ENCODE measurements at regions not wholly inside any gene's neighbourhood (a gene's known extent, or its start where the extent isn't known, plus 50 kb on each side); places are given as distances from the start of the nearest gene placed in this dataset.

DNA sequence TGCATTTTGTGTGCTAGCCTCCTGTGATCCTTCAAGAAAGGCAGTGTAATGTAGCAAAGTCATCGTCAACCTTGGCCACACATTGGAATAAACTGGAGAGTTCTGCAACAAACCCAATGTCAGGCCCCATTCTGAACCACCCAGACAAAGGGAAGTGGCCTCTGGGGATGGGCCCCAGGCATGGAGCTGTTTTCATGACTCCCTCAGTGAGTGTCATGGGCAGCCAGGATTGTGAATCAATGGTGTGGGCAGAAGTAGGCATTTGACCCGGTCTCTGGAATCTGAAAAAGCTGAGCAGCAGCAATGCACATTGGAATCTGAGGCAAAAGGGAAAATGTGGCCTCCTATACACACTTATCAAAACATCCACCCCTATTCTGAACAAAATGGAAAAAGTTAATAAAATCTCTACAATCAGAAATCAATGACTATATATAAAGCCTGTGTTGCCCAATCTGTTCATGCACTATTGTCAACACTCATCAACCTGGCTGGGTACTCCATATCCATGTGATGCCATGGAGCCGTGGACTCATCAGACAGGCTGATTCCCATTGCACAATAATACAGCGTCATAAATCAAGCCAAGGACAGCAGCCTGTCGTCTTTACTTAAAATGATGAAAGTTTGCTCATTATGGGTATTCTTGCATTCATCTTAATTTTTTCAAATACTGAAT, 134.9 kb upstream of the STMND1 start:
- DNase-seq: no peak
- Mint-ChIP-seq H3K4me1 (peaks cover 0 to 8% (median 5%) of the 10 kb centered on the region in 4 donors), H3K4me3 (no peak overlapping the region), H3K9me3 (peaks cover 0 to 1% (median 0%) of the 10 kb centered on the region in 7 donors), H3K27me3 (peaks cover 26% of the 10 kb centered on the region), H3K27ac (no peak overlapping the region), H3K36me3 (no peaks in the 10 kb centered on the region)
- H3K9me3 ChIP-seq (ENCODE audit: control insufficient read depth in 2 of 2, low read length in 2 of 2): no peaks in the 10 kb centered on the region
- H3K4me1 ChIP-seq (ENCODE audit: control insufficient read depth, insufficient read depth, low read length, poor library complexity, severe bottlenecking): no peaks in the 10 kb centered on the region
- no peak overlapping the region for H3K27ac ChIP-seq (ENCODE audit: insufficient read depth, low read length, poor library complexity, severe bottlenecking)
- ATAC-seq (ENCODE audit: low read depth in 2 of 2): no peak
- peaks cover 5% of the 10 kb centered on the region for H3K27me3 ChIP-seq (ENCODE audit: control insufficient read depth, insufficient read depth, low read length)
- H3K4me3 ChIP-seq (ENCODE audit: low read depth, low read length): no peak overlapping the region
- H3K36me3 ChIP-seq (ENCODE audit: control insufficient read depth, insufficient read depth, low read length): no peaks in the 10 kb centered on the region

DNA sequence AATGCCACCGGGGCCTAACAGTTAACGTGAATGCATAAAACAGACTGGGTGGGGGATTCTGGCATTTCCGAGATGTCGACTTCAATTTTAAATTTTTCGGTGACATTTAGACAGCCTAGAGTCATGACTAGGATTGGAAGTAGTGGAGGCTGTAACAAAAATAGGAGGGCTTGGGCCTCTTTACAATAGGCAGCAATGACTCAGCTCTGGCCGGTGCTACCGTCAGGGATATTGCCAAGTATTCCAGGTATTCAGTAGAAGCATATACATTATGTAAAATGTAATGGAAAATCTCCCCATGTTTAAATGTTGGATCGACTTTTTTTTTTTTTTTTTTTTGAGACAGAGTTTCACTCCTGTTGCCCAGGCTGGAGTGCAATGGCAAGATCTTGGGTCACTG, 136.2 kb upstream of the STMND1 start:
- Histone ChIP-seq H3K27me3 (ENCODE audit: control insufficient read depth, insufficient read depth, low read length) (peaks cover 5% of the 10 kb centered on the region), H3K4me1 (ENCODE audit: control insufficient read depth, insufficient read depth, low read length, poor library complexity, severe bottlenecking) (no peaks in the 10 kb centered on the region), H3K4me3 (ENCODE audit: low read depth, low read length) (no peak overlapping the region), H3K36me3 (ENCODE audit: control insufficient read depth, insufficient read depth, low read length) (no peaks in the 10 kb centered on the region), H3K9me3 (ENCODE audit: control insufficient read depth in 2 of 2, low read length in 2 of 2) (no peaks in the 10 kb centered on the region), H3K27ac (ENCODE audit: insufficient read depth, low read length, poor library complexity, severe bottlenecking) (no peak overlapping the region)
- Mint-ChIP-seq H3K27ac (no peak overlapping the region), H3K36me3 (no peaks in the 10 kb centered on the region), H3K9me3 (peaks cover 0 to 1% (median 0%) of the 10 kb centered on the region in 7 donors), H3K27me3 (peaks cover 30% of the 10 kb centered on the region), H3K4me1 (peaks cover 0 to 5% (median 3%) of the 10 kb centered on the region in 4 donors), H3K4me3 (no peak overlapping the region)
- DNase-seq (no peak), ATAC-seq (ENCODE audit: low read depth in 2 of 2) (no peak)

DNA sequence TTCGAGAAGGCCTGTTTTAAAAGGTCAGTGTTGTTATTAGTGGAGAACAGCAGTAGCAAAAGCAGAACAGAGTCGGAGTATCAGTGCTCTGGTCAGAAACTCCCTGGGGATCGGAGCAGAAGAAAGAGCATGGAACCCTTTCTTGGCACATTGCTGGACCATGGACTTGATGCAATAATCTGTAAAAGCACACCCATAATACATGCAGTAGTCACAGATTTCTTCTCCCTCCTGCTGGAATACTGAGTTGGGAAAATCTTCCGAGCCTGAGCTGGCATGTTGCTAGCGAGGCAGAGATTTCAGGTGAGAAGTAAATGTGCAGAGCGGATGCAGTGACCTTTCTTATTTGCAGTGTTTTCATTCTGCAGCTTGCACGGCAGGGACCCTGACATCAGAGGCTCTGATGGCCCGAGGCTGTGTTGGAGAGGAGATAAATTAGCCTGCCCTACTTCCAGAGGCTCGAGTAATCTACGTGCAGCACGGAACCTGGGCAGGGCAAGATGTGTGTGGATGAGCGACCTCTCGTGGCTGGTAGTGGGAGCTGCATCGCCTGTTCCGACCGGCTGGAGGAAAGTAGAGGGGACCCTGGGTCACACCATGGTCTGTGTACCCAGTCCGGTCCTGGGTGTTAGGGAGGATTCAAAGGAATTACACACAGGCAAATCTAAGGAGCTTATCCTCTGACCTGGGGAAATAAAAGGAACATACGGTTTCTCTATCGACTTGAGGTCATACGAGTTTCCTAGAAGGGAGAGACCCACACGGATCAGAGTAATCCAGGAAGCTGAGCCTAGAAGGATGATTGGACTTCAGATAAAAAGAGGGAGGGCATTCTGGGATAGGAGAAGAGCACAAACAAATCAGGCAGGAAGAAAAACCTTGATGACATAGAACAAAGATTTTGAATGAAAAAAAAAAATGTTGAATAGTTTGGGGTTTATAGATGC, 137.0 kb upstream of the STMND1 start:
- Mint-ChIP-seq H3K9me3 (peaks cover 0 to 1% (median 0%) of the 10 kb centered on the region in 7 donors), H3K27me3 (peaks cover 33% of the 10 kb centered on the region), H3K4me3 (peak overlapping the region in 1 of 4 donors; percentile 15), H3K4me1 (peaks cover 0 to 5% (median 3%) of the 10 kb centered on the region in 4 donors), H3K27ac (peak overlapping the region in 1 of 3 donors; percentile 15), H3K36me3 (no peaks in the 10 kb centered on the region)
- Histone ChIP-seq H3K27me3 (ENCODE audit: control insufficient read depth, insufficient read depth, low read length) (peaks cover 2% of the 10 kb centered on the region), H3K4me1 (ENCODE audit: control insufficient read depth, insufficient read depth, low read length, poor library complexity, severe bottlenecking) (no peaks in the 10 kb centered on the region), H3K27ac (ENCODE audit: insufficient read depth, low read length, poor library complexity, severe bottlenecking) (no peak overlapping the region), H3K9me3 (ENCODE audit: control insufficient read depth in 2 of 2, low read length in 2 of 2) (no peaks in the 10 kb centered on the region), H3K4me3 (ENCODE audit: low read depth, low read length) (no peak overlapping the region), H3K36me3 (ENCODE audit: control insufficient read depth, insufficient read depth, low read length) (no peaks in the 10 kb centered on the region)
- DNase-seq (peak; percentile 16 to 70 (median 49)), ATAC-seq (ENCODE audit: low read depth in 2 of 2) (peak; percentile 69 to 70)

DNA sequence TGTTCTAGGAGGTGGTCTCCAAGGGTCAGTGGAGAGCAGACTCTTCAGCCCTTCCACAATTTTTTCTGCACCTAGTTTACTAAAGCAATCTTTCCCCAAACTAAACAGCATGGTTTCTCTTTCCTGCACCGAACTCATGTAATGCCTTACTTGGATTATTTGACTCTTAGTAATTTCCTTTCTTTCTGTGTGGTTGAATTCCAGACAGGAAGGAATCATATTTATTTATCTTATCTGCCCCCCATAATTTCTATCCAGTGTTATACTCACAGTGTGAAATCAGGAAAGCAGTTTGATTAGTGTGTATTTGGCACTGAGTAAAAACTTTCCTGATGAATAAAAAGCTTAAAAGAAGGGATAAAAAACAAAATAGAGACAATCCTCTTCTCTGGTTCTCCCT, 140.3 kb upstream of the STMND1 start:
- no peaks in the 10 kb centered on the region for H3K27me3 ChIP-seq (ENCODE audit: control insufficient read depth, insufficient read depth, low read length)
- Mint-ChIP-seq H3K27me3 (peaks cover 37% of the 10 kb centered on the region), H3K4me1 (peaks cover 0 to 5% (median 4%) of the 10 kb centered on the region in 4 donors), H3K4me3 (no peak overlapping the region), H3K36me3 (no peaks in the 10 kb centered on the region), H3K27ac (no peak overlapping the region), H3K9me3 (peaks cover 0 to 1% (median 0%) of the 10 kb centered on the region in 7 donors)
- DNase-seq (no peak), ATAC-seq (ENCODE audit: low read depth in 2 of 2) (no peak)
- H3K36me3 ChIP-seq (ENCODE audit: control insufficient read depth, insufficient read depth, low read length): no peaks in the 10 kb centered on the region
- H3K9me3 ChIP-seq (ENCODE audit: control insufficient read depth in 2 of 2, low read length in 2 of 2): no peaks in the 10 kb centered on the region
- no peaks in the 10 kb centered on the region for H3K4me1 ChIP-seq (ENCODE audit: control insufficient read depth, insufficient read depth, low read length, poor library complexity, severe bottlenecking)
- H3K27ac ChIP-seq (ENCODE audit: insufficient read depth, low read length, poor library complexity, severe bottlenecking): no peak overlapping the region
- H3K4me3 ChIP-seq (ENCODE audit: low read depth, low read length): no peak overlapping the region

DNA sequence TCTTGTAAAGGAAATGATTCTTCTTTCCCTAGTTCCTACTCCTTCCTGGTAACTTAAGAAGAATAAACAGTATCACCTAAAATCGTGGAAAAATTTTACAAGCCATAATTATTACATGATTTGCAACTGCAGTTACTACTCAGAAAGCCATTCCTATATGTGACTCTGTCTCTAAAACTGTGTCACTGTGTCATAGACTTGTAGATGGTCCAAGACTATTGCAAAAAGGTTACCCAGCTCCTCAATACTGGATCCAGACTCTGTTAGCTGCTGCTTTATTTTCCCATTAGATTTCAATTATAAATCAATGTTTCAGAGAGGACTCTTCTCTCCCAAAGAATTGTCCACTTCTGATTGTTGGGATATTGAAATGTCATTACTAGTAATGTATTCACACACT, 142.1 kb upstream of the STMND1 start:
- Histone ChIP-seq H3K9me3 (ENCODE audit: control insufficient read depth in 2 of 2, low read length in 2 of 2) (no peaks in the 10 kb centered on the region), H3K27me3 (ENCODE audit: control insufficient read depth, insufficient read depth, low read length) (no peaks in the 10 kb centered on the region), H3K4me1 (ENCODE audit: control insufficient read depth, insufficient read depth, low read length, poor library complexity, severe bottlenecking) (no peaks in the 10 kb centered on the region), H3K36me3 (ENCODE audit: control insufficient read depth, insufficient read depth, low read length) (no peaks in the 10 kb centered on the region), H3K27ac (ENCODE audit: insufficient read depth, low read length, poor library complexity, severe bottlenecking) (no peak overlapping the region), H3K4me3 (ENCODE audit: low read depth, low read length) (no peak overlapping the region)
- peaks cover 29% of the 10 kb centered on the region for H3K27me3 Mint-ChIP-seq
- H3K9me3 Mint-ChIP-seq: peaks cover 0 to 1% (median 0%) of the 10 kb centered on the region in 7 donors
- no peak overlapping the region for H3K27ac Mint-ChIP-seq
- peaks cover 0 to 9% (median 3%) of the 10 kb centered on the region in 4 donors for H3K4me1 Mint-ChIP-seq
- DNase-seq (no peak), ATAC-seq (ENCODE audit: low read depth in 2 of 2) (no peak)
- H3K4me3 Mint-ChIP-seq: no peak overlapping the region
- H3K36me3 Mint-ChIP-seq: no peaks in the 10 kb centered on the region

DNA sequence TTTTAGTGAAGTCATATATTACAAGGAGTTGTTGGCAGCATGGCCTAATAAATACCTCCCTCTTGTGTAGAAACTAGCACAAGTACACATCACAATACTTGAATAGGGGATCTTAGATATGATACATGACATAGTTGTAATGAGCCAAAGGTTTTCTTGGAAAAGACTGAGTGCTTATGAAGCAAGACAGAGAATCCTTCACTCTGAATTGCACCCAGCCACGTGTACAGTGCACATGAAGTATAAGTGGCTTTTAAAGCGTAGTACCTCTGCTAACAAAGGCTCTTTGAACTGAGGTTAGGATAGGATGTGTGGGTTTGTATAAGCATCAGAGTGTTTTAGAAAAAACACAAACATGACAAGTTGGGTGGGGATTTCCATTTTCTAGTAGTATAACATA, 145.5 kb upstream of the STMND1 start:
- Mint-ChIP-seq H3K9me3 (peaks cover 0 to 2% (median 0%) of the 10 kb centered on the region in 7 donors), H3K27ac (no peak overlapping the region), H3K36me3 (no peaks in the 10 kb centered on the region), H3K4me1 (peaks cover 0 to 9% (median 2%) of the 10 kb centered on the region in 4 donors), H3K27me3 (peaks cover 31% of the 10 kb centered on the region), H3K4me3 (no peak overlapping the region)
- no peaks in the 10 kb centered on the region for H3K27me3 ChIP-seq (ENCODE audit: control insufficient read depth, insufficient read depth, low read length)
- ATAC-seq (ENCODE audit: low read depth in 2 of 2): no peak
- no peaks in the 10 kb centered on the region for H3K36me3 ChIP-seq (ENCODE audit: control insufficient read depth, insufficient read depth, low read length)
- H3K9me3 ChIP-seq (ENCODE audit: control insufficient read depth in 2 of 2, low read length in 2 of 2): no peaks in the 10 kb centered on the region
- H3K27ac ChIP-seq (ENCODE audit: insufficient read depth, low read length, poor library complexity, severe bottlenecking): no peak overlapping the region
- no peak overlapping the region for H3K4me3 ChIP-seq (ENCODE audit: low read depth, low read length)
- H3K4me1 ChIP-seq (ENCODE audit: control insufficient read depth, insufficient read depth, low read length, poor library complexity, severe bottlenecking): no peaks in the 10 kb centered on the region
- DNase-seq: peak in 2 of 3 donors; percentile 14 to 17

DNA sequence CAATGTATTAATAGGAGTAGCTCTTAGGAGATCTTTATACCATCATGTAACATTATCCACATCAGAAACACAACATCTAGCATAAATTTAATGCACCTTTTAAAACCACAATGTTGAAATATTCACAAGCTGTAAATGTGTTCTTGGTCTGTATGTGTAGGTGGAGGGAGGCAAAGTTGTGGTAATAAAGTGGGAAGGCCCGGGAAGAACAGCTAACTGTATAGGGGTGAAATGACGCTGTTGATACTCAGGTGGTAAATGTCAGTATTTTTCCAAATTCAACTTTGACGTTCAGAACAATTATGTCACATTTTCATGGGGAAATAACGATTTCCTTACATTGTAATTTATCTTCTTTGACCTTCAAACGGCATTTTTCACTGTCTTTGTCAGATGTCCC, 146.0 kb upstream of the STMND1 start:
- no peak for DNase-seq
- Mint-ChIP-seq H3K36me3 (no peaks in the 10 kb centered on the region), H3K4me3 (no peak overlapping the region), H3K4me1 (peaks cover 0 to 9% (median 2%) of the 10 kb centered on the region in 4 donors), H3K9me3 (peaks cover 0 to 2% (median 0%) of the 10 kb centered on the region in 7 donors), H3K27ac (no peak overlapping the region), H3K27me3 (peaks cover 34% of the 10 kb centered on the region)
- Histone ChIP-seq H3K36me3 (ENCODE audit: control insufficient read depth, insufficient read depth, low read length) (no peaks in the 10 kb centered on the region), H3K9me3 (ENCODE audit: control insufficient read depth in 2 of 2, low read length in 2 of 2) (no peaks in the 10 kb centered on the region), H3K27ac (ENCODE audit: insufficient read depth, low read length, poor library complexity, severe bottlenecking) (no peak overlapping the region), H3K4me3 (ENCODE audit: low read depth, low read length) (no peak overlapping the region), H3K27me3 (ENCODE audit: control insufficient read depth, insufficient read depth, low read length) (no peaks in the 10 kb centered on the region), H3K4me1 (ENCODE audit: control insufficient read depth, insufficient read depth, low read length, poor library complexity, severe bottlenecking) (no peaks in the 10 kb centered on the region)
- no peak for ATAC-seq (ENCODE audit: low read depth in 2 of 2)
